ENCODE measurements at regions not wholly inside any gene's neighbourhood (a gene's known extent, or its start where the extent isn't known, plus 50 kb on each side); places are given as distances from the start of the nearest gene placed in this dataset.

DNA sequence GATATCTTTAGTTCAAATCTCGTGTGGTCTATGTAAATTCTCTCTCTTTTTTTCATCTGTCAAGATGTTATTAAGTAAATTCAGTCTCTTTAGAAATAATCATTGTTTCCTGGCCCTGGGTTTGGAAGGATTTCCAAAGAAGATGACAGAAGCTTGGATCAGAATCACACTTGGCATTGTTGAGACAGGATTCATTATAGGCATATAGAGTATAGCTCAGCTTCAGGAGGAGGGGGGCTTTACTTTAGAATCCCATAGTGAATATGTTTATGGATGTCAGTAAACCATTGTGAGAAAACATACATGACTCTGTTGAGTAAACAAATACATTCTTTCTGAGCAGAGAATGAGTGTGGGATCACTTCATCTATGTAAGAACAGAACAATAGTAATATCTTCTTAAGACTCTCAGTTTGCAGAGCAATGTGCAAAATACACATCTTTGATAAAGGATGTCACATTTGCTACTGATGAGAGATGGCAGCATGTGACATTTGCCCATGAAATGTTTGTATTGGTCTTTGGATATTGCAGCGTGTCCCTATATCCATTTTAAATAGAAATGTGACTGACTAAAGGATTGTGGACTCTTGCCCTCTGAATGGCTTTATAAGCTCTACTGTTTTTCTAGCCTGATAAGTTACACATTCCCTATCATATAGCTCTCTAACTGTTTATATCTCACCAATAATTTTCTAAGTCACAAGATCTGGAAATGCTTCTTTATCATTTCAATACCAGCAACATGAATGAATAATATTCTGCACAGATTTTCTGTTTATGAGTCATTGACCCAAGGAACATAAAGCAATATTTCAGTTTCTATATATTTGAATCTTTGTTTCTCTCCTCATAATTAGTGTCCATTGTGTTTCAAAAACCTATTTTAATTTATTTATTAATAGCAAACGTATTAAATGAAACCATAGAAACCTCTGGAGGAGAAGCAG lies 95.6 kb upstream of the THRB start:
- no peak for FAIRE-seq
- Histone ChIP-seq H4K20me1 (replicated peaks; ENCODE audit: control insufficient read depth, insufficient read depth, low read length) (no peaks in the 10 kb centered on the region), H3K4me2 (ENCODE audit: insufficient read depth, low read length) (no peak overlapping the region), H3K4me1 (replicated peaks in 1 of 2; ENCODE audit: control insufficient read depth in 2 of 2, insufficient read depth in 2 of 2, low read length in 2 of 2) (no peaks in the 10 kb centered on the region; a peak in 1 of 5 replicates), H3K9me3 (replicated peaks; ENCODE audit: control insufficient read depth, insufficient read depth, low read depth, low read length) (no peaks in the 10 kb centered on the region), H3K9me1 (ENCODE audit: control insufficient read depth, insufficient read depth, low read length) (no peaks in the 10 kb centered on the region), H3K27me3 (ENCODE audit: control insufficient read depth in 2 of 2, insufficient read depth in 2 of 2, low read length in 2 of 2) (no peaks in the 10 kb centered on the region; a peak in 1 of 5 replicates), H3K9ac (ENCODE audit: insufficient read depth in 1 of 2, low read depth in 2 of 2, low read length in 2 of 2) (no peak overlapping the region), H2AFZ (ENCODE audit: low read depth, low read length) (no peak overlapping the region), H3K4me3 (no peak overlapping the region), H3K36me3 (ENCODE audit: control insufficient read depth, insufficient read depth, low read length) (no peaks in the 10 kb centered on the region), H3K79me2 (ENCODE audit: control insufficient read depth, insufficient read depth, low read length) (no peaks in the 10 kb centered on the region), H3K27ac (ENCODE audit: extremely low read depth, low read depth, low read length) (no peak overlapping the region)
- in situ Hi-C loops (cut with MboI) (no loop called here), intact Hi-C loops (cut with micrococcal nuclease) (no loop called here)
- ATAC-seq: no peak
- WGBS (ENCODE audit: insufficient coverage, low coverage, missing lambda C conversion rate): 5% methylated on average over 3 of the region's 3 CpGs
- BruUV-seq (replicated peaks): no TSS peak
- CTCF ChIA-PET (ENCODE audit: low intra/inter-chr PET ratio): no interaction called here
- no peak for DNase-seq (ENCODE audit: extremely low read depth in 1 of 4, low spot score in 3 of 4)
- POLR2A ChIA-PET: no interaction called here
- TF ChIP-seq, protein P1, sequence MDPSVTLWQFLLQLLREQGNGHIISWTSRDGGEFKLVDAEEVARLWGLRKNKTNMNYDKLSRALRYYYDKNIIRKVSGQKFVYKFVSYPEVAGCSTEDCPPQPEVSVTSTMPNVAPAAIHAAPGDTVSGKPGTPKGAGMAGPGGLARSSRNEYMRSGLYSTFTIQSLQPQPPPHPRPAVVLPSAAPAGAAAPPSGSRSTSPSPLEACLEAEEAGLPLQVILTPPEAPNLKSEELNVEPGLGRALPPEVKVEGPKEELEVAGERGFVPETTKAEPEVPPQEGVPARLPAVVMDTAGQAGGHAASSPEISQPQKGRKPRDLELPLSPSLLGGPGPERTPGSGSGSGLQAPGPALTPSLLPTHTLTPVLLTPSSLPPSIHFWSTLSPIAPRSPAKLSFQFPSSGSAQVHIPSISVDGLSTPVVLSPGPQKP (CRISPR knock-in tag; IDR thresholded peaks at IDR 0.05): no peak
- no peak for TF ChIP-seq TEAD1 (CRISPR knock-in tag; IDR thresholded peaks at IDR 0.05)
- no peak for TF ChIP-seq PRMT5 (CRISPR knock-in tag; IDR thresholded peaks at IDR 0.05)
- no peak for TF ChIP-seq ZNF274 (IDR thresholded peaks at IDR 0.05; ENCODE audit: borderline replicate concordance, low read depth, low read length)
- no peak for TF ChIP-seq ETV5 (CRISPR knock-in tag; IDR thresholded peaks at IDR 0.05; ENCODE audit: low read depth)
- TF ChIP-seq ZNF583 (CRISPR knock-in tag; IDR thresholded peaks at IDR 0.05): no peak
- TF ChIP-seq, protein P2, sequence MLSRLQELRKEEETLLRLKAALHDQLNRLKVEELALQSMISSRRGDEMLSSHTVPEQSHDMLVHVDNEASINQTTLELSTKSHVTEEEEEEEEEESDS (CRISPR knock-in tag; IDR thresholded peaks at IDR 0.05): no peak
- TF ChIP-seq BRCA1 (IDR thresholded peaks at IDR 0.05): no peak
- no peak for TF ChIP-seq BRCA1 (CRISPR knock-in tag; IDR thresholded peaks at IDR 0.05)
- no peak for TF ChIP-seq ZSCAN32 (CRISPR knock-in tag; IDR thresholded peaks at IDR 0.05)
- TF ChIP-seq, protein P3, sequence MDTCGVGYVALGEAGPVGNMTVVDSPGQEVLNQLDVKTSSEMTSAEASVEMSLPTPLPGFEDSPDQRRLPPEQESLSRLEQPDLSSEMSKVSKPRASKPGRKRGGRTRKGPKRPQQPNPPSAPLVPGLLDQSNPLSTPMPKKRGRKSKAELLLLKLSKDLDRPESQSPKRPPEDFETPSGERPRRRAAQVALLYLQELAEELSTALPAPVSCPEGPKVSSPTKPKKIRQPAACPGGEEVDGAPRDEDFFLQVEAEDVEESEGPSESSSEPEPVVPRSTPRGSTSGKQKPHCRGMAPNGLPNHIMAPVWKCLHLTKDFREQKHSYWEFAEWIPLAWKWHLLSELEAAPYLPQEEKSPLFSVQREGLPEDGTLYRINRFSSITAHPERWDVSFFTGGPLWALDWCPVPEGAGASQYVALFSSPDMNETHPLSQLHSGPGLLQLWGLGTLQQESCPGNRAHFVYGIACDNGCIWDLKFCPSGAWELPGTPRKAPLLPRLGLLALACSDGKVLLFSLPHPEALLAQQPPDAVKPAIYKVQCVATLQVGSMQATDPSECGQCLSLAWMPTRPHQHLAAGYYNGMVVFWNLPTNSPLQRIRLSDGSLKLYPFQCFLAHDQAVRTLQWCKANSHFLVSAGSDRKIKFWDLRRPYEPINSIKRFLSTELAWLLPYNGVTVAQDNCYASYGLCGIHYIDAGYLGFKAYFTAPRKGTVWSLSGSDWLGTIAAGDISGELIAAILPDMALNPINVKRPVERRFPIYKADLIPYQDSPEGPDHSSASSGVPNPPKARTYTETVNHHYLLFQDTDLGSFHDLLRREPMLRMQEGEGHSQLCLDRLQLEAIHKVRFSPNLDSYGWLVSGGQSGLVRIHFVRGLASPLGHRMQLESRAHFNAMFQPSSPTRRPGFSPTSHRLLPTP (IDR thresholded peaks at IDR 0.05; ENCODE audit: borderline replicate concordance, extremely low read depth, insufficient read length): no peak
- TF ChIP-seq KAT7 (CRISPR knock-in tag; IDR thresholded peaks at IDR 0.05; ENCODE audit: borderline replicate concordance): no peak
- no peak for TF ChIP-seq ZC3H4 (CRISPR knock-in tag; IDR thresholded peaks at IDR 0.05; ENCODE audit: borderline replicate concordance)
- no peak for TF ChIP-seq ZNF174 (CRISPR knock-in tag; IDR thresholded peaks at IDR 0.05)
- TF ChIP-seq NFYB (IDR thresholded peaks at IDR 0.05; ENCODE audit: extremely low read depth, insufficient read length): no peak
- TF ChIP-seq, protein P4, sequence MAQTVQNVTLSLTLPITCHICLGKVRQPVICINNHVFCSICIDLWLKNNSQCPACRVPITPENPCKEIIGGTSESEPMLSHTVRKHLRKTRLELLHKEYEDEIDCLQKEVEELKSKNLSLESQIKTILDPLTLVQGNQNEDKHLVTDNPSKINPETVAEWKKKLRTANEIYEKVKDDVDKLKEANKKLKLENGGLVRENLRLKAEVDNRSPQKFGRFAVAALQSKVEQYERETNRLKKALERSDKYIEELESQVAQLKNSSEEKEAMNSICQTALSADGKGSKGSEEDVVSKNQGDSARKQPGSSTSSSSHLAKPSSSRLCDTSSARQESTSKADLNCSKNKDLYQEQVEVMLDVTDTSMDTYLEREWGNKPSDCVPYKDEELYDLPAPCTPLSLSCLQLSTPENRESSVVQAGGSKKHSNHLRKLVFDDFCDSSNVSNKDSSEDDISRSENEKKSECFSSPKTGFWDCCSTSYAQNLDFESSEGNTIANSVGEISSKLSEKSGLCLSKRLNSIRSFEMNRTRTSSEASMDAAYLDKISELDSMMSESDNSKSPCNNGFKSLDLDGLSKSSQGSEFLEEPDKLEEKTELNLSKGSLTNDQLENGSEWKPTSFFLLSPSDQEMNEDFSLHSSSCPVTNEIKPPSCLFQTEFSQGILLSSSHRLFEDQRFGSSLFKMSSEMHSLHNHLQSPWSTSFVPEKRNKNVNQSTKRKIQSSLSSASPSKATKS (CRISPR knock-in tag; IDR thresholded peaks at IDR 0.05): no peak

Data from K562 (cell line).